OCI-LY3 (cell line): ENCODE measurements at regions not wholly inside any gene's neighbourhood (a gene's known extent, or its start where the extent isn't known, plus 50 kb on each side); places are given as distances from the start of the nearest gene placed in this dataset.

ENCODE experiments used
- EZH2phosphoT487 ChIP-seq: fragments of 200-600 bp; shearing (Covaris generic); IDR thresholded peaks from 2 replicates; pipeline ENCODE4 v1.6.1; 2018; ENCODE audit warnings: antibody characterized with exemption, mixed run types, low read depth
- TF ChIP-seq, protein P1 (sequence below): fragments of 200-600, 300-600 bp; sonication (generic); IDR thresholded peaks from 2 replicates; pipeline ENCODE4 v1.5.1; 2014; ENCODE audit warnings: antibody characterized with exemption, low read length, low read depth

DNA sequence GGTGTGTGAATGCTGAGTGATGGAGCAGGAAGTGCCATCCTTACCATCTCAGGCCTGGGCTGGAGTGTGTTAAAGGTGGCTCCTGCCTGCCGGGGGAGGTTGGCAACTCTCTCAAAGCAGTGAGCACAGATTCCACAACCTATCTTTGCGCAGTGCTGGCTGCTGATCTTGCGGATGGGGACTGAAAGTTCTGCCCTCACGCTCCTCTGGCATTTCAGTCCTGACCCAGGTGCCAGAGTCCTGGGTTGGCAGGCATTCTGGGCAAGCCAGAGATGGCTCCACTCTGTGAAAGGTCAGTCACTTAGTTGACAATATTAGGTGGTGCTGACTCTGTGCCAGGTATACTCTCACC is 315.5 kb downstream of the RPS24 start:
- TF ChIP-seq, protein P1, sequence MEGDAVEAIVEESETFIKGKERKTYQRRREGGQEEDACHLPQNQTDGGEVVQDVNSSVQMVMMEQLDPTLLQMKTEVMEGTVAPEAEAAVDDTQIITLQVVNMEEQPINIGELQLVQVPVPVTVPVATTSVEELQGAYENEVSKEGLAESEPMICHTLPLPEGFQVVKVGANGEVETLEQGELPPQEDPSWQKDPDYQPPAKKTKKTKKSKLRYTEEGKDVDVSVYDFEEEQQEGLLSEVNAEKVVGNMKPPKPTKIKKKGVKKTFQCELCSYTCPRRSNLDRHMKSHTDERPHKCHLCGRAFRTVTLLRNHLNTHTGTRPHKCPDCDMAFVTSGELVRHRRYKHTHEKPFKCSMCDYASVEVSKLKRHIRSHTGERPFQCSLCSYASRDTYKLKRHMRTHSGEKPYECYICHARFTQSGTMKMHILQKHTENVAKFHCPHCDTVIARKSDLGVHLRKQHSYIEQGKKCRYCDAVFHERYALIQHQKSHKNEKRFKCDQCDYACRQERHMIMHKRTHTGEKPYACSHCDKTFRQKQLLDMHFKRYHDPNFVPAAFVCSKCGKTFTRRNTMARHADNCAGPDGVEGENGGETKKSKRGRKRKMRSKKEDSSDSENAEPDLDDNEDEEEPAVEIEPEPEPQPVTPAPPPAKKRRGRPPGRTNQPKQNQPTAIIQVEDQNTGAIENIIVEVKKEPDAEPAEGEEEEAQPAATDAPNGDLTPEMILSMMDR: no peak
- no peak for TF ChIP-seq EZH2phosphoT487
